GM18951 (cell line): ENCODE measurements at regions not wholly inside any gene's neighbourhood (a gene's known extent, or its start where the extent isn't known, plus 50 kb on each side); places are given as distances from the start of the nearest gene placed in this dataset.
"Not testable (repeated sequence)": the region's sequence is repeated elsewhere in the genome, so short reads cannot be mapped to it uniquely, and the experiment has no call there.

Source experiments
- POLR2A ChIP-seq: IDR thresholded peaks from 4 replicates; pipeline ENCODE4 v1.6.1; 2011; ENCODE audit warnings: mild to moderate bottlenecking; ENCODE audit not compliant: insufficient read length, insufficient read depth; ENCODE audit errors: extremely low read depth
- in situ Hi-C: fragments of 300-500 bp; cut with MboI; formaldehyde crosslinking; loops from one replicate; pipeline ENCODE4 v1.12.0; 2022; ENCODE audit warnings: low sequenced_read_pairs, mixed read lengths, inconsistent platforms; ENCODE audit not compliant: unreplicated experiment

DNA sequence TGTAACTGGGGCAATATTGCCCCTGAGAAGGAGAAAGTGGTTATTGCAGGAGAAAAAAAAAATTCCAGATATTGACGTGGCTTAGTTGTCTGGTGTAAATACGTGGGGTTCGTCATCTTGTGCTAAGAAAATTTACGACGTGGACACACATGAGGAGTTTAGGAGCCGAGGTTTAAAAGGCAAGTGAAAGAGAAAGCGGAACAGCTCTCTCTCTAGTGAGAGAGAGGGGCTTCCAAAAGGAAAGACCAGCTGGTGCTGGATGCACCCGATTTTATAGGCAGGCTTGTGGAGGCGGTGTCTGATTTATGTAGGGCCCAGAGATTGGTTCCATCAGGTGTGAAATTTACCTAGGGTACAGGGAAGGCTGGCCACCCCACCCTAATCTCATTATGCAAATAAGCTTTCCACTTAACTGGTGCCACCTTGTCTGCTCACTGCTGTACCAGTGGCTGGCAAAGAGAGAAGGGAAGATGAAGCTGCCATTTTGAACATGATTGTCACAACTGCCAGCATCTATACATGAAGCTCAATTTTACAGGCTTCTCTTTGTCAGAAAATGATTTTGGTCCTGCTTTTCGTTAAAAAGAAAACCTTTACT lies 845.1 kb downstream of the DACH1 start:
- in situ Hi-C loops = no loop called here
- TF ChIP-seq POLR2A = no peak

DNA sequence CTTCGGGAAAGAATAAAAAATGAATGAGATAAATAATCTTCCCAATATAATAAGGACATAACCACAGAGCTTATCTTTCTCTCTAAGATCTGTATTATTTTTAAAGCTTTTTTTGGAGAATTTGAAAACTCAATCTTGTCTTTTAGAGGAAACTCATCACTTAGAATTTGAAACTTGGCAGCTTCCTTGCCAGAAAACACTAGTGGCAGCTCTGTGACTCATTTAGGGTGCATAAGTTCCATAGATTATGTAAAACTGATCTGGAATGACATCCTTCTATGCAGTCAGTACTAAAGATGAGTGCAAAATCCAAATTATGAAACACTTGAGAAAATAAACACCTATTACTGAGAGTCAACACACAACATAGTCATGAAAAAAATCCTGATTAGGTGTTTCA lies 848.0 kb downstream of the DACH1 start:
- no peak for TF ChIP-seq POLR2A
- in situ Hi-C loops = no loop called here

DNA sequence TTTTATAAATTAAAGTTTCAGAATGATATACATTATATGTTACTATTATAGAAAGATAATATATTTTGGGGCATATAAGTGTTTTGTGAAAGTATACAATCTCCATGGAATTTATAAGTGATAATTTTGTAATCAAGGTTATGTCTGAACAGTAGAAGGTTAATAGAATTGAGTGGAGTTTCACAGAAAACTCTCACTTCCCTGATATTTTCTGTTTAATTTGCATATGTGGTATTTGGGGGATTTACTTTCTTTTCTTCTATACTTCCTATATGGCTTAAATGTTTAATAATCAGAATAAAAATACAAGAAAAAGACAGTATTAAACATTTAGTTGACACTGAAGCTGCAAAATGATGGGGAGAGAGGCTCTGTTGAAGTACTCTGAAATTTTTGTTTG lies 848.5 kb downstream of the DACH1 start:
- TF ChIP-seq POLR2A = no peak
- in situ Hi-C loops = no loop called here

DNA sequence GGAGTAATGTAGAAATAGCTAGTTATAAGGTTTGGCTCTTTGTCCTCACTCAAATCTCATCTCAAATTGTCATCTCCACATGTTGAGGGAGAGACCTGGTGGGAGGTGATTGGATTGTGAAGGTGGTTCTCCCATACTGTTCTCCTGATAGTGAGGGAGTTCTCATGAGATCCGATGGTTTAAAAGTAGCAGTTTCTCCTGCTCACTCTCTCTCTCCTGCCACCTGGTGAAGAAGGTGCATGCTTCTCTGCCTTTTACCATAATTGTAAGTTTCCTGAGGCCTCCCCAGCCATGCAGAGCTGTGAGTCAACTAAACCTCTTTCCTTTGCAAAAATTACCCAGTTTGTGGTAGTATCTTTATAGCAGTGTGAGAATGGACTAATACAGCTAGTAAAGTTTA lies 849.4 kb downstream of the DACH1 start:
- in situ Hi-C loops = no loop called here
- no peak for TF ChIP-seq POLR2A

DNA sequence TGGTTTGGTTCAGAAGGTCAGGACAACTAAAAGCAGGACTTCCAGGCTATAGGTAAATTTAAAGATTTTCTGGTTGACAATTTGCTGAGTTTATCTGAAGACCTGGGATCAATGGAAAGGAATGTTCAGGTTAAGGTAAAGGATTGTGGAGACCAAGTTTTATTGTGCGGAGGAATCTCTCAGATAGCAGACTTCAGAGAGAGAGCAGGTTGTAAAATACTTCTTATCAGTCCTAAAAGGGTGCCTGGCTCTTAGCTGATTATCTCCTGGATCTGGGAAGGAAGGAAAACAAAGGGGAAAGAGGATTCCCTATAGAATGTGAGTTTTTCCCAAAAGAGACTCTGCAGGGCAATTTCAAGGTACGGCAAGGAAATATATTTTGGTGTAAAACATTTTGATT lies 851.5 kb downstream of the DACH1 start:
- TF ChIP-seq POLR2A = no peak
- in situ Hi-C loops = no loop called here

DNA sequence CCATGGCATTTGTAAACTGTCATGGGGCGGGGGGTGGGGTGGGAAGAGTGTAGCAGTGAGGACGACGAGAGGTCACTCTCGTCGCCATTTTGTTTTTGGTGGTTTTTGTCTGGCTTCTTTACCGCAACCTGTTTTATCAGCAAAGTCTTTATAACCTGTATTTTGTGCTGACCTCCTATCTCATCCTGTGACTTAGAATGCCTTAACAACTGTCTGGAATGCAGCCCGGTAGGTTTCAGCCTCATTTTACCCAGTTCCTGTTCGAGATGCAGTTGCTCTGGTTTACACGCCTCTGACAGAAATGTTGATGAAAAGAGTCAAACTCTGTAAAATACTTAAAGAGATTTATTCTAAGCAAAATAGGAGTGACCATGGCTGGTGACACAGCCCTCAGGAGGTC lies 852.0 kb downstream of the DACH1 start:
- no peak for TF ChIP-seq POLR2A

DNA sequence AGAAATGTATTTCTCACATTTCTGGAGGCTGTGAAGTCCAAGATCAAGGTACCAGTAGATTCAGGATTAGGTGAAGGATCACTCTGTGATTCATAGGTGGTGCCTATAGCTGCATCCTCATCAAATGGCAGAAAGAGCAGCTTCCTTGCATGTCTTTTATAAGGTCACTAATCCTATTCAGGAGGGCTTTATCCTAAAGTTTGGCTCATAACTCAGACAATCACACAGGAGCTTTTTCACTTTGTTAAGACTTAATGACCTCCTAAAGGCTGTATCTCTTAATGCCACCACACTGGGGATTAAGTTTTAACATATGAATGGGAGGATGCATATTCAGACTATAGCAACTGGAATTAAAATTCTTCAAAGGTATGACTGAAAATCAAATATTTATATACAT lies 861.1 kb downstream of the DACH1 start:
- TF ChIP-seq POLR2A = no peak
- in situ Hi-C loops = no loop called here

More for the DNA sequence above, 852.0 kb downstream of the DACH1 start:
- in situ Hi-C loops = no loop called here

DNA sequence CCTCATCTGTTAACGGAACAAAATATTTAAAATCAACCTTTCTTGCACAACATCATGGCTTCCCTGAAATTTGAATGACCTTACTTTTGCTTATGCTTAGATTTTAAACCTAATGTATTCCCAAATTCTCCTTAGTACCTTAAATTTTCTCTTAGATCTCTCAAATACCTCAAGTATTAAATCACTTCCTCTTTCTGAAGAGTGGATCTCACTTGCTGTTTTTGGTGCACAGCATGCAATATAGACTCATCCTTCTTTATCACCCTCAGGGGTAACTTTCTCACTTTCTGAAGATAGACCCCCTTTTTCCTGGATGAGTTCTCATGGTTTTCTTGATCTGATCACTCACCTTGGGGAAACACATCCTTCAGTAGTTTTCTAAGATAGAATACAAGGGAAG lies 871.7 kb downstream of the DACH1 start:
- in situ Hi-C loops = no loop called here
- TF ChIP-seq POLR2A = no peak

DNA sequence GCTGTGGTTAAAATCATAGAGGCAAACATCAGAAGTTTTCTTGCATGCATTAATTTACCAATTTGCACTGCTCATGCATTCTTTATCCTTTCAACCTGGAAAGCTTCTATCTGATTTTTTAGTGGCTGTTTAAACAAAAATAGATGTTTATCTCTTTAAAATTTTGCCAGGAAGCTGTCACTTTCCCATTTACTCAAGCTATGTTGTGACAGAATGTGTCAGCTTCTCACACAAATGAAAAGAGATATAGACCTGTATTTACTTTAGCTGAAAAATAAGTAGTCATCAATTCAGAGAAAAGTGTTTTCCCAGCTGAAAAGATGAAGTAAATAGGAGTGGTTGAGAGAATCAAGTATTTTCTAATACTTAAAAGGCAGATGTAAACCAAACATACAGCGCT lies 872.8 kb downstream of the DACH1 start:
- TF ChIP-seq POLR2A = no peak
- in situ Hi-C loops = no loop called here

DNA sequence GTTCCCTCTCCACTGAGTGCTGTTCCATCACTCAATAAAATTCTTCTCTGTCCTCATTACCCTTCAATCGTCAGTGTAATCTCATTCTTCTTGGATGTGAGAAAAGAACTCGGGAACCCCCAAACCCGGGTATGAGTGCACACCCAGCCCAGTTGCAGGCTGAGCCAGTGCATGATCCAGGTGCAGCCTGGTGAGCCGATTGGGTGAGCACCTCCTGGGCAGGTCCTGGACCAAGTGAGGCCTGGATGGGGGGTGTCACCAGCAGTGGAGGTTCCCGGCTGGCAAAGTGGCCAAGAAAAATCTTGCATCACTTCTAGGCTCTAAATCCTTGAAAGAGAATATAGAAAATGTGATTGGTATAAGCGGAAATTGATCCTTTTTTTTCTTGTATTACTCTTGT lies 878.8 kb upstream of the KLHL1 start:
- in situ Hi-C loops = no loop called here
- no peak for TF ChIP-seq POLR2A

DNA sequence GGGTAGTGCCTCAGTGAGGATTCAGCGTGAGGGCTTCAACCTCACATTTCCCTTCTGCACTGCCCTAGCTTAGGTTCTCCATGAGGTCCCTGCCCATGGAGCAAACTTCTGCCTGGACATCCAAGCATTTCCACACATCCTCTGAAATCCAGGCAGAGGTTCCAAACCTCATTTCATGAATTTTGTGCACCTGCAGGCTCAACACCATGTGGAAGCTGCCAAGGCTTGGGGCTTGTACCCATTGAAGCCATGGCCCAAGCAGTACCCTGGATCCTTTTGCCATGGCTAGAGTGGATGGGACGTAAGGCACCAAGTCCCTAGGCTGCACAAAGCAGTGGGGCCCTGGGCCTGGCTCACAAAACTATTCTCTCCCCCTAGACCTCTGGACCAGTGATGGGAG lies 877.1 kb upstream of the KLHL1 start:
- TF ChIP-seq POLR2A = no peak
- in situ Hi-C loops = no loop called here

DNA sequence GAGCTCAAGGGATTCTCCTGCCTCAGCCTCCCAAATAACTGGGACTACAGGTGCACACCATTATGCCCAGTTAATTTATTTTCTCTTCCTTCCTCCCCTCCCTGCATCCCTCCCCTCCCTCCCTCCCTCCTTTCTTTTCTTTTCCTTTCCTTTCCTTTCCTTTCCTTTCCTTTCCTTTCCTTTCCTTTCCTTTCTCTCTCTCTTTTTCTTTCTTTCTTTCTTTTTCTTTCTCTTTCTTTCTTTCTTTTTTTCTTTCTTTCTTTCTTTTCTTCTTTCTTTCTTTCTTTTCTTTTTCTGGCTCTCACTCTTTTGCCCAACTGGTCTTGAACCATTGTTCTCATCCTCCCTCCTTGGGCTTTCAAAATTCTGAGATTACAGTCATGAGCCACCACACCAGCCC lies 873.0 kb upstream of the KLHL1 start:
- in situ Hi-C loops = not testable (repeated sequence)

DNA sequence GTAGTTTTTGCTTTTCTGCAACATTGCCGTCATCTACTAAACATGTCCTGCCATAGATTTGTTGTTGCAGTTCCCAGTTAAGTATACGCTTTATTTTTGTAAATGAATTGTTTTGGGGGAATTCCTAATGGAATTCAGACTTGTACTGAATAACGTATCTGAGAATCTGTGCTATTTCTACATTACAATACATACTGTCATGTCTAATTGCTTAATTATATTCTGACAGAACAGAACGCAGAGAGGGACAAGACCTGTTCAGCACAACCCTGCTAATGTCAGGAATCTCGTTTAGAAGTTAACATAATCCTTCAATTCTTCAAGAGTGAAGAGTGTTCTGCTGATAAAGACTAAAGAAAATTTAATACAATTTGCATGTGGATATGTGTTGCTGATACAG lies 861.1 kb upstream of the KLHL1 start:
- in situ Hi-C loops = no loop called here
- TF ChIP-seq POLR2A = no peak

DNA sequence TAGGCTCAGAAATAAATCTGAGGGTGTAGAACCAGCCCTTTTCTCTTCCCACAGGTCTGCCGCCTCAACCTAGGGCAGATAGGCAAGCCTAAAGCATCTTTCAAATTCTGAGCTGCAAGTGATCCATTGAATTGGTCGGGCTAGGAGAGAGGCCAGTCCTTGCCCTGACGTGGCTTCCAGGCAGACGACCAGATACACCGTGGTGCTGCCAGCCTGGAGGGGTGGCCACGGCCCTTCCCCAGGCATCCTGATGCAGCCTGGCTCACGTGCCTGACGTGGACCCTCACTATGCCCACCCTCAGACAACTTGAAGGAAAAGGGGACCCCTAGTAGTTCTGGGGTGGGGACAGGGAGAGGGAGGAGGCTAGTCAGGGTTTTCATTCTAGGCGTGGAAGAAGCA lies 859.3 kb upstream of the KLHL1 start:
- in situ Hi-C loops = no loop called here
- no peak for TF ChIP-seq POLR2A

DNA sequence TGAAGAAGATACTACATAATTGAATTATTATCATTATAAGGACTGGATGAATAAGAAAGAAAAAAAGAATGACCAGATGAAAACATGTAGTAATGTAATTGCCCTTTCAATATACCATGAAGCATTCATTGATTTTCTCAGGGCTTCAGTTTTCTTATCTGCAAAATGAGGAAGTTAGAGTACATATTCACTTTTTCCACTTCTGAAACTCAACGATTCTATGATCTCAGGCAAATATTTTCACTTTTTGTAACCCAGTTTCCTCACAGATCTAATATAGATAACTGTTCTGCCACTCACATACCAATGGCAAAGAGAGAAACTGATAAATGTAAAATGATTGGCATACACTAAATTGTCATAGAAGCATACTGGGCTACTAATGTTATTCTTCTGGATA lies 856.6 kb upstream of the KLHL1 start:
- no peak for TF ChIP-seq POLR2A
- in situ Hi-C loops = no loop called here

DNA sequence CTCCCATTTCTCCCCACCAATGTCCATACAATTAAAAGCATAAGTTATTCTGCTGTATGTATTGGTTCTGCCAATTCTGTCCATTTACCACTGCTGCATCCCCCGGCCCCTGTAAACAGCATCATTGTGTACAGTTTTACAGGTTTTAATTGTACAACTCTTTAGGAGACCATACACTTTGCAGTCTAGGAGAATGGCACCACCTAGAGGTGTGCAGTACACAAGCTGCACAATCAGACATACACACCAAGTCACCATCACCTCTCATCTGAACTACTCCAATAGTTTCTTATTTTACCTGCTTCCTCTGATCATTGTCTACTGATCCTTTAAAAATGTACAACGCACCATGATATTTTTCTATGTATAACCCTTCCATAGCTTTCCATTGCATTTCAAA lies 855.9 kb upstream of the KLHL1 start:
- in situ Hi-C loops = no loop called here
- TF ChIP-seq POLR2A = no peak
